CD4-positive, CD25-positive, alpha-beta regulatory T cell (primary cell): ENCODE measurements at regions not wholly inside any gene's neighbourhood (a gene's known extent, or its start where the extent isn't known, plus 50 kb on each side); places are given as distances from the start of the nearest gene placed in this dataset.

Source experiments
- ATAC-seq, 2 donors: fragments of 150-1000 bp; cut with Tn5 transposase; one replicate each; pipeline ENCODE4 v1.10.0; 2021; ENCODE audit warnings: low read depth in 2 of 2, moderate number of reproducible peaks in 2 of 2, moderate library complexity in 1 of 2
- DNase-seq, 3 donors: peaks; one replicate each; pipeline versions ENCODE4 v3.0.0 to v3.0.0-alpha.2; 2012 to 2022; ENCODE audit warnings: mixed read lengths in 1 of 3
- H3K27ac ChIP-seq: one replicate; pipeline ENCODE4 v1.7.0; 2013; ENCODE audit warnings: mild to moderate bottlenecking, low read length; ENCODE audit not compliant: insufficient read depth, poor library complexity, severe bottlenecking
- H3K27me3 ChIP-seq: one replicate; pipeline ENCODE4 v1.7.0; 2013; ENCODE audit warnings: low read length; ENCODE audit not compliant: control insufficient read depth, insufficient read depth
- H3K36me3 ChIP-seq: one replicate; pipeline ENCODE4 v1.7.0; 2013; ENCODE audit warnings: mild to moderate bottlenecking, low read length, moderate library complexity; ENCODE audit not compliant: control insufficient read depth, insufficient read depth
- H3K4me1 ChIP-seq: 2 replicates; pipeline ENCODE4 v1.7.0; 2013; ENCODE audit warnings: mild to moderate bottlenecking, low read length; ENCODE audit not compliant: insufficient read depth, control insufficient read depth, poor library complexity, severe bottlenecking
- H3K4me3 ChIP-seq: one replicate; pipeline ENCODE4 v1.7.0; 2013; ENCODE audit warnings: low read depth, mild to moderate bottlenecking, low read length, moderate library complexity
- H3K9me3 ChIP-seq, 2 experiments: 1 replicate in 1 of 2; 2 replicates in 1 of 2; pipeline ENCODE4 v1.7.0; 2013; ENCODE audit warnings: low read length in 2 of 2, mild to moderate bottlenecking in 1 of 2, moderate library complexity in 1 of 2; ENCODE audit not compliant: control insufficient read depth in 2 of 2
- H3K27ac Mint-ChIP-seq, 3 donors: one replicate each; pipeline ENCODE4 v1.8.0; 2020 to 2022; ENCODE audit warnings: mild to moderate bottlenecking in 3 of 3, mixed read lengths in 3 of 3, moderate library complexity in 2 of 3
- H3K27me3 Mint-ChIP-seq: one replicate; pipeline ENCODE4 v1.8.0; 2022; ENCODE audit warnings: mild to moderate bottlenecking, mixed read lengths
- H3K36me3 Mint-ChIP-seq: one replicate; pipeline ENCODE4 v1.8.0; 2020; ENCODE audit warnings: mixed read lengths
- H3K4me1 Mint-ChIP-seq, 4 donors: one replicate each; pipeline ENCODE4 v1.8.0; 2020 to 2022; ENCODE audit warnings: mixed read lengths in 4 of 4, mild to moderate bottlenecking in 1 of 4
- H3K4me3 Mint-ChIP-seq, 4 donors: one replicate each; pipeline ENCODE4 v1.8.0; 2020 to 2022; ENCODE audit warnings: mild to moderate bottlenecking in 4 of 4, mixed read lengths in 4 of 4, moderate library complexity in 3 of 4
- H3K9me3 Mint-ChIP-seq, 7 donors: one replicate each; pipeline ENCODE4 v1.8.0; 2020 to 2022; ENCODE audit warnings: mixed read lengths in 7 of 7, mild to moderate bottlenecking in 3 of 7, moderate library complexity in 2 of 7

DNA sequence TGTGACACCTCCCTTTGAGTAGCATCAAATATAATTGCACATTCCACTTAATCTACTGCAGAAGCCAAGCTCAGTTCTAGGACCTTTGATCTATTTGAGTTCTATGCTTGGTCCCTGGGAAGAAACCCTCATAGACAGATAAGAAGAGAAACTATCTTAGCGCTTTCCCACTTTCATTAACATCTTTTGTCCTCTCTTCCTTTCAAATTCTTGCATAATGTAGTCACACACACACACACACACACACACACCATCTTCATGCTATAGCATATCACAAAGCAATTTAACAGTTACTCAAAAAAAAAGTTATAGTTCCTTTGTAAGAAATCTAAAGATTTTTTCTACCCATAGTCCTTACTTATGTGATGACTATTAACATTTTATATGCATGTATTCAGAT lies 735.9 kb upstream of the PCDH9 start:
- H3K27ac Mint-ChIP-seq: no peak overlapping the region
- no peak overlapping the region for H3K4me3 Mint-ChIP-seq
- no peak for DNase-seq
- H3K27me3 Mint-ChIP-seq: no peaks in the 10 kb centered on the region
- H3K27me3 ChIP-seq: no peaks in the 10 kb centered on the region
- H3K4me3 ChIP-seq: no peak overlapping the region
- no peaks in the 10 kb centered on the region for H3K36me3 Mint-ChIP-seq
- peaks cover 0 to 6% of the 10 kb centered on the region in 2 experiments for H3K9me3 ChIP-seq
- H3K9me3 Mint-ChIP-seq: peaks cover 0 to 14% (median 4%) of the 10 kb centered on the region in 7 donors
- no peaks in the 10 kb centered on the region for H3K36me3 ChIP-seq
- H3K4me1 Mint-ChIP-seq: no peaks in the 10 kb centered on the region
- ATAC-seq: no peak
- no peak overlapping the region for H3K27ac ChIP-seq
- H3K4me1 ChIP-seq: no peaks in the 10 kb centered on the region

DNA sequence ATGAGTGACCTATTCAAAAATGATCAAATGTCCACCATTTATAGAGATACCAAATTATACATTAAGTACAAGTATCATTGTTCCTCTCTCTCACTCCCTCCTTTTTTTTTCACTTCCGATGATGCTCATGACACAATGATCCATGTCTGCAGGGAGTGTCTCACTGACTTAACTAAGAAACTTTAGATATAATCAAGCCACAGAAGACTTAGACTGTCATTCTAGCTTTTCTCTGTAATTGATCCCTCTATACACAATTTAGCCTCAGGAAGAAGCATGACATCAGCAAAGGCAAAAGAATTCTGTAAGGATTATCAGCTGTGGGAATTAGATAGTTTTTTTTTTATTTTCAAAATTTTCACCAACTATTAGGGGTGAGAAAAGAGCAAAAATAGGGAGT lies 734.9 kb upstream of the PCDH9 start:
- ATAC-seq: no peak
- Mint-ChIP-seq H3K36me3 (no peaks in the 10 kb centered on the region), H3K27ac (no peak overlapping the region), H3K4me1 (no peaks in the 10 kb centered on the region), H3K4me3 (no peak overlapping the region), H3K9me3 (peaks cover 0 to 9% (median 4%) of the 10 kb centered on the region in 7 donors), H3K27me3 (no peaks in the 10 kb centered on the region)
- Histone ChIP-seq H3K9me3 (peaks cover 0 to 2% of the 10 kb centered on the region in 2 experiments), H3K4me3 (no peak overlapping the region), H3K36me3 (no peaks in the 10 kb centered on the region), H3K27me3 (no peaks in the 10 kb centered on the region), H3K27ac (no peak overlapping the region), H3K4me1 (no peaks in the 10 kb centered on the region)
- DNase-seq: no peak

DNA sequence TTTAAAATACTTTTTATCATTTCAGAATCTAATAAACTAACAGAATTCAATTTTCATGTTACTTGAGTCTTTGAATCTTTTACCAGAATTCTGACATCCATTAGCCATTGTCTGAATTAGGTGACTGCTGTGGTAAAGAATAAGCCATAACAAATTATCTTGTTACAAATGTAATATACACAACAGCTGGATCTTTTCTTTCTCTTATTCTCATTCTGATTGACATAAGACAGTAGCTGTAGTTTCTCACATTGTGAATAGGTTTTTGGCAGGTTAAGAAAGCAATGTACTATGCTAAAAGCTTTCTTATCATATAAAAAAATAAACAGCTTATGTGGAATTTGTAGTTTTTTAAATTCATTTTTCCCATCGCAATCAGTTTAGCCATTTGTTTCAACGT lies 734.0 kb upstream of the PCDH9 start:
- Histone ChIP-seq H3K4me3 (no peak overlapping the region), H3K9me3 (peaks cover 0 to 2% of the 10 kb centered on the region in 2 experiments), H3K27me3 (no peaks in the 10 kb centered on the region), H3K27ac (no peak overlapping the region), H3K4me1 (no peaks in the 10 kb centered on the region), H3K36me3 (no peaks in the 10 kb centered on the region)
- no peaks in the 10 kb centered on the region for H3K27me3 Mint-ChIP-seq
- no peaks in the 10 kb centered on the region for H3K36me3 Mint-ChIP-seq
- DNase-seq: no peak
- H3K27ac Mint-ChIP-seq: no peak overlapping the region
- no peak for ATAC-seq
- H3K9me3 Mint-ChIP-seq: peaks cover 3 to 9% (median 4%) of the 10 kb centered on the region in 7 donors
- no peaks in the 10 kb centered on the region for H3K4me1 Mint-ChIP-seq
- no peak overlapping the region for H3K4me3 Mint-ChIP-seq

DNA sequence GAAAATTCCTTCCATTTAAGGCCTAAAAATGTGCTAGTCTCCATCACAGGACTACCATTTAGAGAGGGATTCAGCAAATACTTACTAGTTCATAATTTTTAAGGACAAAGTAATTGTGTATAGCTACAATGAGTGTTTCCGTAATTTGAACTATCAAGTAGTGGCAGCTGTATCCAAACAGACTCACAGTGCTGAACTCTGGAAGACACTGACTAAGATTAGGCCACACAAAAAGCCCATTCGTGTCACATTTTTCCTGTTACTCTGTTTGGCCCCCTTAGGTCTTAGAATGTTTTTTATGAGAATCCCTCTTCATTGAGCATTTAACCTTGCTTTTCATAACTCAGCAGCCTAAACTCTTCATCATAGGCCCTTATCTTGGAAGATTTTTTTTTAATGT lies 731.2 kb upstream of the PCDH9 start:
- peaks cover 0 to 17% (median 4%) of the 10 kb centered on the region in 7 donors for H3K9me3 Mint-ChIP-seq
- no peaks in the 10 kb centered on the region for H3K36me3 Mint-ChIP-seq
- H3K4me3 Mint-ChIP-seq: no peak overlapping the region
- Histone ChIP-seq H3K36me3 (no peaks in the 10 kb centered on the region), H3K27me3 (no peaks in the 10 kb centered on the region), H3K27ac (no peak overlapping the region), H3K9me3 (peaks cover 3 to 7% of the 10 kb centered on the region in 2 experiments), H3K4me3 (no peak overlapping the region), H3K4me1 (no peaks in the 10 kb centered on the region)
- H3K27ac Mint-ChIP-seq: no peak overlapping the region
- no peak for DNase-seq
- H3K27me3 Mint-ChIP-seq: no peaks in the 10 kb centered on the region
- H3K4me1 Mint-ChIP-seq: no peaks in the 10 kb centered on the region
- ATAC-seq: no peak

DNA sequence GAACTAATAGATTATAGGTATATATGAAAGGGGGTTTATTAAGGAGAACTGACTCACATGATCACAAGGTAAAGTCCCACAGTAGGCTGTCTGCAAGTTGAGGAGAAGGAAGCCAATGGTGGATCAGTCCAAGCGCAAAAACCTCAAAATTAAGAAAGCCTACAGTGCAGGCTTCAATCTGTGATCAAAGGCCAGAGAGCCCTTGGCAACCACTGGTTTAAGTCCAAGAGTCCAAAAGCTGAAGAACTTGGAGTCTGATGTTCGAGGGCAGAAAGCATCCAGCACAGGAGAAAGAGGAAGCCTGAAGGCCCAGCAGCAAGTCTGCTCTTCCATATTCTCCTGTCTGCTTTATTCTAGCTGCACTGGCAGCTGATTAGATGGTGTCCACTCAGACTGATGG lies 721.3 kb upstream of the PCDH9 start:
- DNase-seq: no peak
- Histone ChIP-seq H3K4me1 (no peaks in the 10 kb centered on the region), H3K36me3 (no peaks in the 10 kb centered on the region), H3K9me3 (peaks cover 3 to 4% of the 10 kb centered on the region in 2 experiments), H3K4me3 (no peak overlapping the region), H3K27ac (no peak overlapping the region), H3K27me3 (no peaks in the 10 kb centered on the region)
- no peaks in the 10 kb centered on the region for H3K27me3 Mint-ChIP-seq
- no peak for ATAC-seq
- peaks cover 0 to 11% (median 4%) of the 10 kb centered on the region in 7 donors for H3K9me3 Mint-ChIP-seq
- H3K27ac Mint-ChIP-seq: no peak overlapping the region
- no peak overlapping the region for H3K4me3 Mint-ChIP-seq
- H3K36me3 Mint-ChIP-seq: no peaks in the 10 kb centered on the region
- H3K4me1 Mint-ChIP-seq: no peaks in the 10 kb centered on the region

DNA sequence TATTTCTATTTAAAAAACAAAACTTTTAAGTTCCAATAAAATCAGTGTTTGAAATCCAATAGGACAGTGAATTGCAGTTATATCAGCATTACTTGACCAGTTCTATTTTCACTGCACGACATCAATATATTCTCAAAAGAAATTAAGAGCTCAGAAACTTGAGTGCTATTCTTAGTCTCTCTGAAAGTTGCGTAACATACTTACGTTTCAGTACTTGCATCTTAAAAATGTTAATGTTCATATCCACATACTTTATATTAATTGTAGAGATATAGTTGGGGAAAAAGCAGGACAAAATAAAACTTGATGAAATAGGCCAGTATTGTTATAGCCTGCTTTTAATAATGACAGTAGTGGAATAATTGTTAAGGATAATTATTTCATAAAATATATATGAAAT lies 720.5 kb upstream of the PCDH9 start:
- Mint-ChIP-seq H3K4me3 (no peak overlapping the region), H3K4me1 (no peaks in the 10 kb centered on the region), H3K36me3 (no peaks in the 10 kb centered on the region), H3K9me3 (peaks cover 0 to 15% (median 1%) of the 10 kb centered on the region in 7 donors), H3K27me3 (no peaks in the 10 kb centered on the region), H3K27ac (no peak overlapping the region)
- H3K9me3 ChIP-seq: peaks cover 2 to 4% of the 10 kb centered on the region in 2 experiments
- ATAC-seq (no peak), DNase-seq (no peak)
- H3K27ac ChIP-seq: no peak overlapping the region
- H3K27me3 ChIP-seq: no peaks in the 10 kb centered on the region
- no peaks in the 10 kb centered on the region for H3K4me1 ChIP-seq
- H3K36me3 ChIP-seq: no peaks in the 10 kb centered on the region
- no peak overlapping the region for H3K4me3 ChIP-seq

DNA sequence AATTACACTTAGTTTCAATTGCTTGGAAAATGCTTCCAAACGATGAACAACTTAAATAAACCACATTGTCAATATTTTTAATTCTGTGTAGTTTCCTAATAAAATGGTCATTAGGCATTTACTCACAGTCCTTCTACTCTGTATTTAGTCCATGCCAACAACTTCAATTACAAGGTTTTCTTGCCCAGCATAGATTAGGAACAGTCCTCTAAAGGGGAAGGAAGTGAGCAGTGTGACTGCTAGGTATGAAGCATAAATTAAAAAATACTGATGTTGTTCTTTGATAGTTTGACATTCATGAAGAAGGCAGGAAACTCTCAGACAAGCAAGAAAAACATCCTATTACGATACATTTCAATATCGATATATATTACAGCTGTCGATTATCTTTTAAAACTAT lies 716.0 kb upstream of the PCDH9 start:
- Mint-ChIP-seq H3K27me3 (no peaks in the 10 kb centered on the region), H3K4me1 (no peaks in the 10 kb centered on the region), H3K27ac (no peak overlapping the region), H3K9me3 (peaks cover 0 to 32% (median 8%) of the 10 kb centered on the region in 7 donors), H3K36me3 (no peaks in the 10 kb centered on the region), H3K4me3 (no peak overlapping the region)
- ATAC-seq: no peak
- Histone ChIP-seq H3K36me3 (no peaks in the 10 kb centered on the region), H3K4me1 (no peaks in the 10 kb centered on the region), H3K4me3 (no peak overlapping the region), H3K27me3 (no peaks in the 10 kb centered on the region), H3K9me3 (peaks cover 0 to 10% of the 10 kb centered on the region in 2 experiments), H3K27ac (no peak overlapping the region)
- no peak for DNase-seq

DNA sequence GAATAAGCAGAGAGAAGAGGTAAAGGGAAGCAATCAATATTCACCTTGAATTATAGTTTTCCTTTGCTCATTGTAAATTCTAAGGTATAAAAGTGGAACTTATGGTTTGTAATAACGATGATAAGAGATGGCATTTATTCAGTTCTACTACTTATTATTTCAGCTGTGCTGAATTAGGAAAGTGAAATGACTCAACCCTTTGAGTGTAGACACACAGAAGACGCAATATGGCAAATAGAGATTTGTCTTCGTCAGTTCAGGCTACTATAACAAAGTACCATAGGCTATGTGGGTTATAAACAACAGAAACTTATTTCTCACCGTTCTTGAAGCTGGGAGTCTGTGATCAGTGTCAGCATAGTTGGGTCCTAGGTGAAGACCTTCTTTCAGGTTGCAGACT lies 713.0 kb upstream of the PCDH9 start:
- Mint-ChIP-seq H3K4me3 (no peak overlapping the region), H3K27me3 (no peaks in the 10 kb centered on the region), H3K9me3 (peaks cover 0 to 35% (median 5%) of the 10 kb centered on the region in 7 donors), H3K27ac (no peak overlapping the region), H3K36me3 (no peaks in the 10 kb centered on the region), H3K4me1 (no peaks in the 10 kb centered on the region)
- no peaks in the 10 kb centered on the region for H3K27me3 ChIP-seq
- H3K4me1 ChIP-seq: no peaks in the 10 kb centered on the region
- no peaks in the 10 kb centered on the region for H3K36me3 ChIP-seq
- H3K4me3 ChIP-seq: no peak overlapping the region
- H3K9me3 ChIP-seq: peaks cover 0 to 6% of the 10 kb centered on the region in 2 experiments
- DNase-seq (no peak), ATAC-seq (no peak)
- H3K27ac ChIP-seq: no peak overlapping the region
